Skeletal muscle tissue (tissue), 3 donors: ENCODE measurements at regions not wholly inside any gene's neighbourhood (a gene's known extent, or its start where the extent isn't known, plus 50 kb on each side); places are given as distances from the start of the nearest gene placed in this dataset.

ENCODE experiments used
- H3K27ac ChIP-seq: one replicate; pipeline ENCODE4 v1.7.0; 2013; ENCODE audit warnings: mild to moderate bottlenecking, low read depth, low read length, inconsistent platforms
- H3K27me3 ChIP-seq, 3 donors: one replicate each; pipeline ENCODE4 v1.7.0; 2013; ENCODE audit warnings: low read length in 3 of 3; ENCODE audit not compliant: control insufficient read depth in 3 of 3, insufficient read depth in 3 of 3
- H3K36me3 ChIP-seq, 3 donors: one replicate each; pipeline ENCODE4 v1.7.0; 2013; ENCODE audit warnings: low read length in 3 of 3; ENCODE audit not compliant: control insufficient read depth in 3 of 3, insufficient read depth in 3 of 3
- H3K4me1 ChIP-seq, 3 donors: one replicate each; pipeline ENCODE4 v1.7.0; 2013; ENCODE audit warnings: low read length in 3 of 3, mild to moderate bottlenecking in 3 of 3; ENCODE audit not compliant: control insufficient read depth in 3 of 3, insufficient read depth in 3 of 3
- H3K4me3 ChIP-seq, 3 donors: one replicate each; pipeline ENCODE4 v1.7.0; 2013; ENCODE audit warnings: low read length in 3 of 3
- H3K9ac ChIP-seq, 3 donors: one replicate each; pipeline ENCODE4 v1.7.0; 2013; ENCODE audit warnings: low read length in 3 of 3, mild to moderate bottlenecking in 3 of 3, moderate library complexity in 2 of 3, low read depth in 1 of 3
- H3K9me3 ChIP-seq, 3 donors: one replicate each; pipeline ENCODE4 v1.7.0; 2013; ENCODE audit warnings: low read length in 3 of 3; ENCODE audit not compliant: control insufficient read depth in 3 of 3
- donor health status: Osteomylitis.

- H3K4me3 ChIP-seq = no peak overlapping the region
- no peaks in the 10 kb centered on the region for H3K4me1 ChIP-seq
- H3K27me3 ChIP-seq = no peaks in the 10 kb centered on the region
- no peaks in the 10 kb centered on the region for H3K9me3 ChIP-seq
- no peak overlapping the region for H3K27ac ChIP-seq
- H3K36me3 ChIP-seq = no peaks in the 10 kb centered on the region
- no peak overlapping the region for H3K9ac ChIP-seq
Observed at GRCh38 chr18:41790687-41791086, 164.3 kb upstream of the PIK3C3 start.

- H3K9me3 ChIP-seq = no peaks in the 10 kb centered on the region
- H3K4me3 ChIP-seq = no peak overlapping the region
- no peaks in the 10 kb centered on the region for H3K4me1 ChIP-seq
- H3K9ac ChIP-seq = no peak overlapping the region
- H3K27ac ChIP-seq = no peak overlapping the region
- H3K27me3 ChIP-seq = no peaks in the 10 kb centered on the region
- H3K36me3 ChIP-seq = no peaks in the 10 kb centered on the region
Observed at GRCh38 chr18:41789001-41789400, 166.0 kb upstream of the PIK3C3 start.

- H3K27me3 ChIP-seq = no peaks in the 10 kb centered on the region
- H3K9me3 ChIP-seq = no peaks in the 10 kb centered on the region
- H3K36me3 ChIP-seq = no peaks in the 10 kb centered on the region
- H3K9ac ChIP-seq = no peak overlapping the region
- H3K27ac ChIP-seq = no peak overlapping the region
- no peaks in the 10 kb centered on the region for H3K4me1 ChIP-seq
- no peak overlapping the region for H3K4me3 ChIP-seq
Observed at GRCh38 chr18:41783879-41784278, 171.2 kb upstream of the PIK3C3 start.

GRCh38 chr18:41783065-41783818, 171.8 kb upstream of the PIK3C3 start:
- H3K9me3 ChIP-seq = no peaks in the 10 kb centered on the region
- no peaks in the 10 kb centered on the region for H3K27me3 ChIP-seq
- H3K9ac ChIP-seq = no peak overlapping the region
- H3K4me1 ChIP-seq = no peaks in the 10 kb centered on the region
- no peak overlapping the region for H3K4me3 ChIP-seq
- no peaks in the 10 kb centered on the region for H3K36me3 ChIP-seq
- H3K27ac ChIP-seq = no peak overlapping the region

- no peak overlapping the region for H3K4me3 ChIP-seq
- no peaks in the 10 kb centered on the region for H3K36me3 ChIP-seq
- H3K27me3 ChIP-seq = no peaks in the 10 kb centered on the region
- H3K27ac ChIP-seq = no peak overlapping the region
- no peak overlapping the region for H3K9ac ChIP-seq
- no peaks in the 10 kb centered on the region for H3K9me3 ChIP-seq
- H3K4me1 ChIP-seq = no peaks in the 10 kb centered on the region
Observed at GRCh38 chr18:41771973-41772372, 183.1 kb upstream of the PIK3C3 start.

- H3K4me1 ChIP-seq = no peaks in the 10 kb centered on the region
- no peak overlapping the region for H3K9ac ChIP-seq
- H3K36me3 ChIP-seq = no peaks in the 10 kb centered on the region
- no peak overlapping the region for H3K4me3 ChIP-seq
- no peaks in the 10 kb centered on the region for H3K27me3 ChIP-seq
- no peaks in the 10 kb centered on the region for H3K9me3 ChIP-seq
- H3K27ac ChIP-seq = no peak overlapping the region
Observed at GRCh38 chr18:41769265-41769664, 185.8 kb upstream of the PIK3C3 start.

- Histone ChIP-seq H3K9ac (no peak overlapping the region), H3K27me3 (no peaks in the 10 kb centered on the region), H3K27ac (no peak overlapping the region), H3K4me1 (no peaks in the 10 kb centered on the region), H3K9me3 (no peaks in the 10 kb centered on the region), H3K36me3 (no peaks in the 10 kb centered on the region), H3K4me3 (no peak overlapping the region)
Observed at GRCh38 chr18:41768467-41768866, 186.6 kb upstream of the PIK3C3 start.

- Histone ChIP-seq H3K27me3 (no peaks in the 10 kb centered on the region), H3K27ac (no peak overlapping the region), H3K4me1 (no peaks in the 10 kb centered on the region), H3K4me3 (no peak overlapping the region), H3K36me3 (no peaks in the 10 kb centered on the region), H3K9ac (no peak overlapping the region), H3K9me3 (no peaks in the 10 kb centered on the region)
Observed at GRCh38 chr18:41767960-41768359, 187.1 kb upstream of the PIK3C3 start.

- Histone ChIP-seq H3K4me3 (no peak overlapping the region), H3K36me3 (no peaks in the 10 kb centered on the region), H3K9ac (no peak overlapping the region), H3K9me3 (no peaks in the 10 kb centered on the region), H3K4me1 (no peaks in the 10 kb centered on the region), H3K27me3 (no peaks in the 10 kb centered on the region), H3K27ac (no peak overlapping the region)
Observed at GRCh38 chr18:41765460-41765859, 189.6 kb upstream of the PIK3C3 start.

- Histone ChIP-seq H3K27ac (no peak overlapping the region), H3K36me3 (no peaks in the 10 kb centered on the region), H3K27me3 (no peaks in the 10 kb centered on the region), H3K4me3 (no peak overlapping the region), H3K4me1 (no peaks in the 10 kb centered on the region), H3K9me3 (no peaks in the 10 kb centered on the region), H3K9ac (no peak overlapping the region)
Observed at GRCh38 chr18:41763361-41763760, 191.7 kb upstream of the PIK3C3 start.
